OCI-LY7 (cell line): ENCODE measurements at regions not wholly inside any gene's neighbourhood (a gene's known extent, or its start where the extent isn't known, plus 50 kb on each side); places are given as distances from the start of the nearest gene placed in this dataset.

Source experiments
- CTCF ChIP-seq: fragments of 200-600 bp; sonication (generic); conservative IDR thresholded peaks from 2 replicates; pipeline ENCODE4 v1.5.1; 2014; ENCODE audit warnings: mild to moderate bottlenecking, antibody characterized with exemption, low read length, moderate library complexity, mixed read lengths
- EZH2phosphoT487 ChIP-seq: fragments of 200-600 bp; sonication (generic); IDR thresholded peaks from 2 replicates; pipeline ENCODE4 v1.6.1; 2018; ENCODE audit warnings: low read depth, borderline replicate concordance, mild to moderate bottlenecking, mixed run types, antibody characterized with exemption, low read length, moderate library complexity, mixed read lengths

GRCh38 chr12:39671898-39672875 lies 52.6 kb upstream of the ABCD2 start:
- no peak for TF ChIP-seq CTCF
- no peak for TF ChIP-seq EZH2phosphoT487
